Prostate gland (tissue), 2 donors: ENCODE measurements at regions not wholly inside any gene's neighbourhood (a gene's known extent, or its start where the extent isn't known, plus 50 kb on each side); places are given as distances from the start of the nearest gene placed in this dataset.

Experiments used
- CTCF ChIP-seq, 4 experiments: fragments of 200-600 bp in 2 of 4; fragments of 450-650 bp in 2 of 4; sonication (generic) in 2 of 4; IDR thresholded peaks; 1 replicate in 3 of 4; 2 replicates in 1 of 4; pipeline ENCODE4 v1.5.1; 2016 to 2019; ENCODE audit warnings: antibody characterized with exemption in 4 of 4, mild to moderate bottlenecking in 2 of 4, moderate library complexity in 2 of 4
- POLR2A ChIP-seq: fragments of 450-650 bp; IDR thresholded peaks from one replicate; pipeline ENCODE4 v1.6.1; 2016; ENCODE audit warnings: antibody characterized with exemption, mild to moderate bottlenecking
- POLR2AphosphoS5 ChIP-seq: sonication (generic); formaldehyde crosslinking; IDR thresholded peaks from one replicate; pipeline ENCODE4 v1.6.1; 2017; ENCODE audit warnings: antibody characterized with exemption

- TF ChIP-seq POLR2A (no peak), CTCF (IDR thresholded peaks at IDR 0.05) (no peak), POLR2AphosphoS5 (no peak)
Observed at GRCh38 chr6:12404651-12405050, 114.5 kb downstream of the EDN1 start.
